GM21825 (cell line): ENCODE measurements at regions not wholly inside any gene's neighbourhood (a gene's known extent, or its start where the extent isn't known, plus 50 kb on each side); places are given as distances from the start of the nearest gene placed in this dataset.
"Not testable (repeated sequence)": the region's sequence is repeated elsewhere in the genome, so short reads cannot be mapped to it uniquely, and the experiment has no call there.

Experiments used
- ATAC-seq: cut with Tn5 transposase; IDR thresholded peaks from one replicate; pipeline ENCODE4 v1.9.1; 2021; ENCODE audit warnings: mild to moderate bottlenecking, moderate library complexity; ENCODE audit not compliant: unreplicated experiment

- ATAC-seq = no peak
Measured at GRCh38 chr4:158313566-158313965, 103.3 kb downstream of the TMEM144 start.

- ATAC-seq = no peak
Measured at GRCh38 chr4:158314756-158315487, 104.6 kb downstream of the TMEM144 start.

DNA sequence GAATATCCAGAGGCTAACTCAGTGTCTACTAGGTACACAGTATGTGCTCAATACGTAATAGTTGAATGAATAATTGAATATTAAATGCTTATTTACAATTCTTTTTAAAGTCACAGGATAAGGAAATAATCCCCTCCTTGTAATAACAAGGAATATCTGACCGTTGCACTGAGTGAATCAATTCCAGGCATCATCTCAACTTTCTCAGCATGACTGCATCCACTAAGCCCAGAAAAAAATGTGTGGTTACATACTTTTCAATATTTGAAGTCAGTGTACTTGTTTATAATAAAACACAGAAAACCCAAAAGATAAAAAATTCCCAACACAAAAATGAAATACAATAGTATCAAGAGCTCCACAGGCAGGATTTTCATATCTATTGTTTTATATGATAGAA is 105.4 kb downstream of the TMEM144 start:
- ATAC-seq = no peak

GRCh38 chr4:158316264-158316663 is 106.0 kb downstream of the TMEM144 start:
- ATAC-seq = peak; percentile 68

GRCh38 chr4:158319880-158320279 is 109.6 kb downstream of the TMEM144 start:
- ATAC-seq = no peak

DNA sequence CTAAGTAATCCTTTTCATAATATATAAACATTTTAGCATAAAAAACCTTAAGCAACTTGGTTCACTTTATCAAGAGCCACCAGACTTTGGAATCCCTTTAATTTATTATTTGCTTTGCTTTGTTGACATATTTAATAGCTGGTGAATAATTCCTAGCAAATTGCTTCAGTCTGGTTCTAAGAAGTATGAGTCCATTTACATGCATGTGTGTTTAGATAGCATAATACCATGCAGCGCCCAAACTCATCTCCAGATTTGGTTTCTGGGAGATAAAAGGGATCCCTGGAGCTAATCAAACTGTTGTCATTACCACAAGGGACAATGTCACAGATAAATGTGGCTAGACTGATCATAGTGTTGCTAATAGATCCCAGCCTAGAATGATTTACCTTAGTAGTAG is 111.8 kb downstream of the TMEM144 start:
- ATAC-seq = no peak

GRCh38 chr4:158327525-158327924 is 117.2 kb downstream of the TMEM144 start:
- no peak for ATAC-seq

- no peak for ATAC-seq
Measured at GRCh38 chr4:158331863-158332262, 121.6 kb downstream of the TMEM144 start.

- ATAC-seq = no peak
Measured at GRCh38 chr4:158333820-158334219, 123.5 kb downstream of the TMEM144 start.

DNA sequence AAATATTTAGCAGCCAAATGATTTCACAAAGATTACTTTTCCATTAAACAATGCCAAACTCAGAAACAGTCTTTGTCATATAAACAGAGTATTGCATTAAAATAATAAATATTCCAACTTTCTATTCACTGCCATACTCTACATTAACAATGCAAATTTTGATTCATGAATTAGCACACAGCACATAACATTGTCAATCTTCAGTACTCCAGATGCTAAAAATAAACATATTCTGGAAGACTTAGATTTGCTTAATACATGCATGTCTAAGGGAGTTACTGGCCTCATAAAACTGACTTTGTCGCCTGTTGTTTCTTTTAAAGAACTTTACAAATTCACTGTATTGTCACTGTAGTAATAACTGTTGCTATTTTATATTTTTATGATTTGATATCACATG is 131.6 kb downstream of the TMEM144 start:
- ATAC-seq = no peak

DNA sequence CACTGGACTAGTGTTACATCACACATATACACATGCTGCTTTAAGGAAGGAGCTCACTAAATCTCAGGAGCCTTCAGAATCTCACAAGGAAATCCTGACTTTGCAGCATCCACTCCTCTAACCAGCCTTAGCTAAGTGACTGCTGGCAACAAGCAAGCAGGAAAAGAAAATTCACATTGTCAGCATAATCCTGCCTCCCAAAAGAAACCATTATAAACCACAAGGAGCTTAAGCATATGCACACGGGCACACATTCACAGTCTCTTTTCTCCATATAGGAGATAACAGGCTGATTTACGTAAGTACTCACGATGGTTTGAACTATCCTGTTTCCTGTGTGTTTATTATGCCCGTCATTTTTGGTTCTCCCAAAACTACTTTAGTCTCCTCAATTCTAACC is 136.3 kb downstream of the TMEM144 start:
- ATAC-seq = no peak

DNA sequence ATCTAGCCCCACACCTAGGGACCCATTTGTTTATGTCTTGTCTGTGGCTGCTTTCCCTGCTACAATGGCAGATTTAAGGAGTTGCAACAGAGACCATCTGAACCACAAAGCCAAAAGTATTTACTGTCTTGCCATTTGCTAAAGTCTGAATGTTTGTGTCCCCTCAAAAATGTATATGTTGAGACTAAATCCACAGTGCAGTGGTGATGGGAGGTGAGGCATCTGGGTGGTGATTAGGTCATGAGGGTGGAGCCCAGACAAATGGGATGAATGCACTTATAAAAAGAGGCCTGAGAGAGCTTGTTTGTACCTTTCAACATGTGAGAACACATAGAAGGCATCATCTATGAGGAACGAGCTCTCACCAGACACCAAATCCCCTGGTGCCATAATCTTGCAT is 137.3 kb downstream of the TMEM144 start:
- no peak for ATAC-seq

GRCh38 chr4:158350161-158350560 is 139.9 kb downstream of the TMEM144 start:
- no peak for ATAC-seq

- ATAC-seq = no peak
Measured at GRCh38 chr4:158353541-158354304, 143.4 kb downstream of the TMEM144 start.

DNA sequence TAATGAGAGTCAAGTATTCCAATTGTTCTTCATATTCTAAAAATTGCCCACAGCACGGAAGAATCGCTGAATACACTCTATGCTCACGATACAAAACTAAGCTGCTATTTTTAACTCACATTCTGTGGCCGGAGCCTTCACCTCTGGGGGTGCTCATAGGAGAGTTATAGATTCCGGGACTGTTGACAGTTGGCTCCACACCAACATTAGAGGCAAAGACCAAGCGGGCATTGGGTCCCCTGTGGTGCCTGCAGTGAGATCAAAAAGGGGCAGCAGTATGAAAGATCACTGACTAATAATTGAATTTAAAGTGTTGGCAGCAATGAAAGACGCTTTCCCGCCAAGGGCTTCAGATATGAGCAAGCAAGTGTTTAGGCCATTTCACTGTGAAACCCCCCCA is 146.0 kb downstream of the TMEM144 start:
- no peak for ATAC-seq

DNA sequence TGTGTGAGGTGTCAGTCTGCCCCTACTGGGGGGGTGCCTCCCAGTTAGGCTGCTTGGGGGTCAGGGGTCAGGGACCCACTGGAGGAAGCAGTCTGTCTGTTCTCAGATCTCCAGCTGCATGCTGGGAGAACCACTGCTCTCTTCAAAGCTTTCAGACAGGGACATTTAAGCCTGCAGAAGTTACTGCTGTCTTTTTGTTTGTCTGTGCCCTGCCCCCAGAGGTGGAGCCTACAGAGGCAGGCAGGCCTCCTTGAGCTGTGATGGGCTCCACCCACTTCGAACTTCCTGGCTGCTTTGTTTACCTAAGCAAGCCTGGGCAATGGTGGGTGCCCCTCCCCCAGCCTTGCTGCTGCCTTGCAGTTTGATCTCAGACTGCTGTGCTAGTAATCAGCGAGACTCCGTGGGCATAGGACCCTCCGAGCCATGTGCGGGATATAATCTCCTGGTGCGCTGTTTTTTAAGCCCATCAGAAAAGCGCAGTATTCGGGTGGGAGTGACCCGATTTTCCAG is 153.7 kb upstream of the RXFP1 start:
- ATAC-seq = not testable (repeated sequence)

GRCh38 chr4:158371158-158371557 is 150.5 kb upstream of the RXFP1 start:
- no peak for ATAC-seq

DNA sequence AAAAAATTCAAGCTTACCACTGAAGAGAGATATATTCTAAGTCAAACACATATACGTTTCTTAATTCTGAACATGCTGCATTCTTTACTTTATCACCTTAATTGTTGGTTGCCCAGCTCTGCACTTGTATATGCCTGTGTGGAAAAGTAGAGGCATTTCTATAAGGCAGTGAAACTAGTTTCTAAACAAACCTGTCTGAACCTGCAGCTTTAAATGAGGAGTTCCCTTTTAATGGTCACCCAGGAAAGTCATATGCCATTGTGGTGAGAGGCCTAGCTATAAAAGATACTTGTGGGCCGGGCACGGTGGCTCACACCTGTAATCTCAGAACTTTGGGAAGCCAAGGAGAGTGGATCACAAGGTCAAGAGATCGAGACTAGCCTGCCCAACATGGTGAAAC is 147.4 kb upstream of the RXFP1 start:
- no peak for ATAC-seq

- ATAC-seq = no peak
Measured at GRCh38 chr4:158376106-158376840, 145.4 kb upstream of the RXFP1 start.

DNA sequence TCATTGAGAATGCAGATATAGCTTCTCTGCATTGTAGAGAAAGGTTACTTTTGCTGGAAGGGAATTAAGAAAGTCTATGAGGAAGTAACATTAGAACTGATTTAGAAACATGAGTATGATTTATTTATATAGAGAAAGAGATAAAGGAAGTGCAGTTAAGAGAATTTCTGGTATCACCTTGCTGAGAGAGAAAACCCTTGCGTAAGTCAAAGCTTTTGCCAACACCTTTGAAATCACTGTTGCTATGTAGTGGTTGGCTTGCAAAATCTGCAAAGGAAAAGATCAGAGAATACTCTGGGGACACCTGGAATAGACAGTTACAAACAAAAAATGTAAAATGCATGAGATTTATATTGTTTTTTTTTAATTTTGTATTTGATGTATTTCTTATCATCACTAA is 137.3 kb upstream of the RXFP1 start:
- ATAC-seq = no peak

- no peak for ATAC-seq
Measured at GRCh38 chr4:158395343-158395742, 126.3 kb upstream of the RXFP1 start.

- no peak for ATAC-seq
Measured at GRCh38 chr4:158395889-158396288, 125.8 kb upstream of the RXFP1 start.
